HG03108 (cell line): ENCODE measurements at regions not wholly inside any gene's neighbourhood (a gene's known extent, or its start where the extent isn't known, plus 50 kb on each side); places are given as distances from the start of the nearest gene placed in this dataset.

Experiments
- ATAC-seq: cut with Tn5 transposase; IDR thresholded peaks from one replicate; pipeline ENCODE4 v1.9.1; 2021; ENCODE audit warnings: moderate library complexity; ENCODE audit not compliant: unreplicated experiment

DNA sequence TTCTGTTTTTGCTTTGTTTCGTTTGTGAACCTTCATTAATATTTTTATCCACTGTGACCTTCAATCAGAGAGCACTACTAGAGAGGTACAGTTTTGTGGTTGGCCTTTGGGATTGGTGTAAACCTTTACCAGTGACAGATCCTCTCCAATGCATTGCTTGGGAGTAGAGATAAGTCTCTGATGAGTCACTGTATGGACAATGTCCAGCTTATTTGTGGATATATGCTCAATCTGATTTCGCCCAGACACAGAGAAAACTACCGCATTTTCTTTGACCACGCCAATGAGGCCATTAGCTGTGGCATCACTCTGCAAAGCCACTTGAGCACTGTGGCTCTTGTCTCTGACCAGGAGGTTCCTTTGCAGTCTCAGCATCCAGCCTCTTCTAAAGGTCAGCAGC lies 964.7 kb downstream of the TUSC7 start:
- ATAC-seq: no peak

DNA sequence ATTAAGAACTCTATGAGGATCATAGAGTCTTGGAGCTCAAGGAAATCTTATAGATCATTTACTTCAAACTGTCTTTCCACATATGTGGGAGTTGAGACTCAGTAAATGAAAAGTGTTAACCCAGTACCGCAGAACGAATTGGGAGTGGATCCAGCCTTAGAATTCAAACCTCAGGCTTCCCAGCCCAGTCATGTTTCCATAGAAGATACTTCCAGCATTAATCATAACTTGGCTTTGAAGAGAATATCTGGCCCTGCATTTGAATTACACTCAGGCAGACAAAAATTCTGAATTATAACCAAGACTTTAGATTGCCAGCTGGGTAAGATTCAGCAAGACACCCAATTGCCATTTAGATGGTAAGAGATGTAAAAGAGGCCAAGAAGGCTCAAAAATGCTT lies 972.0 kb downstream of the TUSC7 start:
- no peak for ATAC-seq

DNA sequence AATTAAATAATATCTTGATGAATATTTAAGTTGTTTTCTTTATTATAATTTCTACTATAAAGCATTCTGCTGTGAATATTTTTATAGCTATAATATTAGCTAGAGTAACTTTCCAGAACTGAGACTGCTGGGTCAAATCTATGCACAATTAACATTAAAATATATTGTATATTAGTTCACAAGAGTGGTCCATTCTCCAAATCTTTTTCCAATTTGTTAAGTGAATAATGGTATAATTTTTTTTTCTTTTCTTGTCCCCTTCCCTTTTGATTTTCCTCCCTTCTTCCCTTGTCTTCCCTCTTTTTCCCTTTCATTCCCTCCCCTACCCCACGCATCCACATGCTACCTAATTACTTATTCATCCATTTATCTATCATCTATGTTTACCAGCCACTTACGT lies 977.5 kb downstream of the TUSC7 start:
- ATAC-seq: no peak

DNA sequence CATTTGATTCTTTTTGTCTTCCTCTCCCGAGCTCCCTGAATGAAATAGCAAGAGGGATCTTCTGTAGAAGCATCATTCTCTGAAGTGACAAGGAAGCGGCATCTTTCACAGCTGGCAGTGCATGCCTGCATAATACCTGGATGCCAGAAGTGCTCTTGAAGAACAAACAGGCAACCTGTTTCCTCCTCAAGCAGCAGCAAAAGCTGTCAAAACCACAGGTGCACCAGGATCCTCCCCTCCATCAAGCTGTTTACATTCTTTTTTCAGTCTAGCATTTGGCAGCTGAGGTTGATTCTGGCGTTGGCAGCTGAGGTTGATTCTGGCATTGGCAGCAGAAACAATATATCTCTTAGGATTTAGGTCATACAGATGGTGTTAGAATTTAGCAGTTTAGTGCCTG lies 979.0 kb downstream of the TUSC7 start:
- ATAC-seq: no peak

DNA sequence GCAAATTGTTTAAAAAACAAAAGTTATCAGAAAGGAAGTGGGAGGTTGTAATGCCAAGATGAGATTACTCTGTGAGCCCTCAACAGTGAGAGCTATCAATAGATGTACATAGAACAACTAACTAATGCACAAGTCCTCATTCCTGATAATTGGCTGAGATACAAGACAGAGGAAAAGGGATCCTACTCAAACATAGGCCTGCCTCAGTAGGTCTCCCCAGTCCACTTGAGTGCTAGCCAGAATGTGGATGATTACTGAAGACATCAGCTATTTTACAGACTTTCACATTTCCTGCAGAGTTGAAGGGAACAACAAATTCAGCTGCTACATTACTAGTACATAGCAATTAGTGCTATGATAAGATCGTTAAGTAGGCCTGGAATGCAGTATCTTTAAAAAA lies 981.9 kb downstream of the TUSC7 start:
- ATAC-seq: no peak

DNA sequence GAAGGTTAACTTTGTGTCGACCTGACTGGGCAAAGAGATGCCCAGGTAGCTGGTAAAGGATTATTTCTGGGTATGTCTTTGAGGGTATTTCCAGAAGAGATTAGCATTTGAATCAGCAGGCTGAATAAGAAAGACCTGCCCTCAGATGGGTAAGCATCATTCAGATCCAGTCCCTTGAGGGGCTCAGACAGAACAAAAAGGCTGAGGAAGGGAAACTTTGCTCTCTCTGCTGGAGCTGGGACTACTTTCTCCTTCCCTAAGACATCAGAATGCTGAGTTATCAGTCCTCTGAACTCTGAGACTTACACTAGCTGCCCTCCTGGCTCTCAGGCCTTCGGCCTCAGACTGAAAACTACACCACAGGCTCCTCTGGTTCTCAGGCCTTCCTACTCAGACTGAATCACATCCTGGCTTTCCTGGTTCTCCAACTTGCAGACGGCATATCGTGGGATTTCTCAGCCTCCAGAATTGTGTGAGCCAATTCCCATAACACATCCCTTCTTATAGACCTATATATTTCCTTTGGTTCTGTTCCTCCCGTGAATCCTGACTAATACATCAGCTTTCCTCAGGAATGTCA lies 982.9 kb downstream of the TUSC7 start:
- ATAC-seq: no peak

DNA sequence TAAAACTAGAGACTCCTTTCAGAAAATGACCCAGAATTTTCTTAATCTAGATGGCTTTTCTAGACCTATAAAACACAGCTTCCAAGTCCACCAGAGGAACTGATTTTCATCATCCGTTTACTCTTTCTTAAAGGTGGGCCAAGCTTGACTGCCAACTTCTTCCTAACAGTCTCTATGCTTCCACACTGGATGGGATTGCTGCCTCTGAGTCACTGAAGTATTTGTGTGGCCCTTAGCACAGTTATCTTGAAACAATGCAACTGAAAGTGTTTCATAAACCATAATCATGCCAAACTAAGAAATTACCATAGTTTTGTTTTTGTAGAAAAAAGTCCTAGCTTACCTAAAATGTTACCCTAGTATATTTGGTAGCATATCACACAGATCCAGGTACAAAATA lies 985.7 kb downstream of the TUSC7 start:
- ATAC-seq: no peak

DNA sequence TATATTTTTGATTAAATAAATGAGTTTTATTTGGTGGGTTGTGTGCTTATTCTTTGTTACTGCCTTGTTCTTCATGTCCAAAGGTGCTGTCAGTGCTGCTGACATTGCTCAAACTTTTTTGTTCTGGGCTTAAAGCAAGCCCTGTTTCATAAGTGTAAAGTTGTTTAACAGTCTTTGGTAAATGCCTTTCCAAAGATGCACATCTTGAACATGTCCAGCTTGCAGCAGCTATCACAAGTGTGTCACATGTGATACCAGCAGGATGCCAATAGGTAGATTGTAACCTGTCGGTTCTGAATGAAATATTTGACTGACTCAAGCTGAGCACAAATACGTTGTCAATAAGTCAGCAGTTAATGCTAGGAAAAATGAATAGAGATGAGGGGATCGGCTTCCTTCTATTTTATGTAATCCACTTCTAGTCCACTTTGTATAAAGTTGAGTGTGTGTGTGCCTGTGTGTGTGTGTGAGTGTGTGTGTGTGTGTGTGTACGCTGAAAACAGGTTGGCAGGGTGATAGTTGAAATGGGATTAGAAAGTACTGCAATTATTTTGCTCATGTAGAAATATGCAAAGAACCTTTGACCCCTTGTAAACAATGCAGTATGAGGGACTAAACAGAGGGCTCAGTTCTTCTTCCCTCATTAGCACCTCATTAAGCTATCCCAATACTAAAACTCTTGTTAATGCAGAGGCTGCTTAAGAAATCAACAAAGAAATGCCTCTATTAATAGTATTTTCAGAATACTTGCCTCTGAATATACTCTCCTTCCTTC lies 986.5 kb downstream of the TUSC7 start:
- ATAC-seq: no peak

DNA sequence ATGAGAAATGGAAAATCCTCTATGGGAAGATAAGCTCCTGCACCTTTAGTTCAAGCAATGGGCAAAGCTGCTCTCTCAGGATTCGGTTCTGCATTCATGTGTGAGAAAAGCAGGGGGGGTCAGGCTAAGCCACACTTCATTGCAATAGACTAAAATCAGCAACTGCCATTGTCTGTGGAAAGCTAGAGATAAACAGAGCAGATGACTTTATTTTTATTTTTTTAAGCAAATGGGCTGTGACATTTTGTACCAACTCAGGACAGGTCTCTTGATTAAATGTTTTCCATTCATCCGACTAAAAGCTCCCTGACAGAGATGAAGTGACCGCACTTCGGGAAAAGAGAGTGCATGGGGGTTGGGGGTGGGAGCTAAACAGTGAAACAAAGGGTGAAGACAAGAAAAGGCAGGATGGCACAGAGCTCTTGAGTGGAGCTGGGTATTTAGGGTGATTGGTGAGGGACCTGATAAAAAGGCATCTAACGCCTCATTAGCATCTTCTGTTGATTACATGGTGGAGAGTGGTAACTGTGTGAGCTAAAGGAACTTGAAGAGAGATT lies 987.4 kb downstream of the TUSC7 start:
- ATAC-seq: no peak

DNA sequence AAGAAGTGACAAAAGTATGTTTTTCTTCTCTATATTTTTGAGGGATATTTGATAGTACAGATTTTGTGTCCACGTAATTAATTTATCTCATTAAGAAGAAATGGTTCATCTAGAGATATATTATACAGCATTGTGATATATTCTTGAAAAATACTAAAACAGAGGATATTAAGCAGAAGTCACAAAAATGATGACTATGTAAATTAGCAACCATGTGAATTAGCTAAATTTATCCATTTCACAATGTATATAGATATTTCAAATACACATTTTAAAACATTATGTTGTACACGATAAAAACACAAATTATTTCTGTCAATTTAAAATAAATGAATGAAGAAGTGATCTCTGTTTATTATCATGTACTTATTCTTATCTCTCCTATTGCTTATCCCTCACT lies 989.5 kb downstream of the TUSC7 start:
- ATAC-seq: no peak

DNA sequence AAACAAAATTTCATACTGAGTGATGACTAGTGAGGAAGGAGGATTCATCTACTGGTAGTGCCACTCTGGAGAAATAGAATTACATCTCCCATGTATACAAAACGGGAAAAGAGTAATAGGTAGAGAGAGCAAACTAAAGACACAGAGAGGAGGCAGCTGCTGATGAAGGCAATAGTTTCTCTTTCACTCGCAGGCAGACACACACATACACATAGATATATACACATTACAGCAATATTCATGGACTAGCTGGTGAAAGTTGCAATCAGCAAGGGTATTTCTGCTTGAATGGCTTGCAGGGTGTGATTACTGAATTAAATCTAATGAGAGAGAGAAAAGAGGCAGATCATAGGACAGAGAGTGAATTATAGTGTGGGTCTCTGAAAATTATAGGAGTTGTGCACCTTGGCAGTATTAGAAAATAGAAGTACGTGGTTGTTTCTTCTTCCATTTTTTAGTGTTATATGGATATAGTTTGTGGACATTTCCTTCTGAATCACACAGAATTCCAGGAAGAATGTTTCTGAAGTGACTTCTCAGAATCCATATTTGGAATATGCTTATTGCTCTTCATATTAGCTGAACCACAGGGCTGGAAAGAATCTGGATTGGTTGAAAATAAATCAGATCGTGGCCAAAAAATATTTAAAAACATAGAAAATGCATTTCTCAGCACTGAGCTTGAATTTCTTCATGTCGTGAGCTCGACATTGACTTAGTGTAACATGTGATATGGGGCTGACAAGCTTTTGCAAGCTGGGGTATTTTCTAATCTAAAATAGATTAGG lies 991.2 kb downstream of the TUSC7 start:
- no peak for ATAC-seq

DNA sequence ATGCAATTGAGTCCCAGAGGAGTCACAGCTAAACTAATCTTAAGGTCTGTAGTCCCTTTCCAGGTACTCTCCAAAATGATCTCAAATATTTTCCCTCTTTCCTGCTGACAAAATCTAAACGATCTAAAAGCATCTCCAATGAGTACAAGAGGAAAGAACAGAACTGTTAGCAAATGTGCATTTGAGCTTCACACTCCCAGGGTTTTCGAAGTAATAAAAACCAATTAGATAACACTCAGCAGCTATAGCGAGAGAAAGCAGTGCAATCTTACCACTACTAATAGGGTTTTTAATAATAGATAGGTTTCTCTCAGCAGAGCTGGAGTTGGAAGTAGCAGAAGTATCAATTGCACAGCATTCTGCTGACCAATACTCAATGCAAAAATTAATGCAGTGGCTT lies 995.4 kb downstream of the TUSC7 start:
- no peak for ATAC-seq

DNA sequence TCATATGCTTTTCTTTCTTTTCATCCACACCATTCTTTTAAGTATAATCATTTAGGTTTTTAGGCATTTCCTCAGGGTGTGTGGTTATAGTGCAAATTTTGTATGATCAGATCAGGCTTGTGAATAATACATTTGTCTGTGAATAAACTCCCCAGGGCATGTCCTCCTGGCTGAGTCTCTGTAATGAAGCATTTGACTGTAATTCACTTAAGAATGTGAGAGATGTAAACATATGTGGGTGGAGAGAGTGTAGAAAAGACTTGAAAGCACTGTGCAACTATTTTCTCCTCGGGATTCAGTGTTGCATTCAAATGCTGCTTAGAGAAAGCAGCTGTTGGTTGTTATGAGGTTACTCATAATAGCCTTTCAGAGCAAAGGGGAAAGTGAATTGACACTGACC lies 996.5 kb downstream of the TUSC7 start:
- ATAC-seq: no peak

DNA sequence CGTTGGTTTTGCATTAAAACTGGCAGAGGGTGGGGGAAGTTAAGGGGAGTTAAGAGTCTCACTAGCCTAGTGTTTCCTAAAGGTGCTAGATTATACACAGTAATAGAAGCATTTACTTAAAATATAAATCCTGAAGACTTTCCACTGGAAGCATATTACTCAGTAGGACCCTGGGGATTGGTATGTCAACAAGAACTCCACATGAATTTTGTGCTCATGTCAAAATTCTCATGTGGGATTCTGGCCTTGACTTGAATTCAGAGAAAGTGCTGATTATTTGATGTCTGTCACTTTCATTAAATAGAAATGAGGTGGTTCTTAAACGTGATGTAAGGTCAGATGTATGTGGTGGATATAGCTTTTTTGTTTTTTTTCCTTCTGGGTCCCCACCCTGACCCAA lies 997.2 kb downstream of the TUSC7 start:
- ATAC-seq: no peak

DNA sequence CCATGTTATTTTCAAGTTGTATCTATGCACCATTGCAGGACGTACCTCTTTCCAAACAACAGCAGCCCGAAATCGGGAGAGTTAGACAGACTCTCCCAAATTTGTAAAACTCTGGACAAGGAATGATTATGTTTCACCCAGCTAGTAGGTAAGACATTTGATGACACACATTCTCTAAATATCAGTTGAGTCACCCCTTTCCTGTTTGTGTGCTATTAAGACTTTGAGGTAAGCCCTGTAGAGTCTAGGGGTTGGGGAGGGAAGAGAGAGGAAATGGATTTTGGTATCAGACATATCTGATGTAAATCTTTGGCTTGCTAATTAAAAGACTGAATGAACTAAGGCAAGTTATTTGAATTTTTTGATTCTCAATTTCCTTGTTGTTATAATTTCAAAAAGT lies 999.0 kb downstream of the TUSC7 start:
- ATAC-seq: no peak

DNA sequence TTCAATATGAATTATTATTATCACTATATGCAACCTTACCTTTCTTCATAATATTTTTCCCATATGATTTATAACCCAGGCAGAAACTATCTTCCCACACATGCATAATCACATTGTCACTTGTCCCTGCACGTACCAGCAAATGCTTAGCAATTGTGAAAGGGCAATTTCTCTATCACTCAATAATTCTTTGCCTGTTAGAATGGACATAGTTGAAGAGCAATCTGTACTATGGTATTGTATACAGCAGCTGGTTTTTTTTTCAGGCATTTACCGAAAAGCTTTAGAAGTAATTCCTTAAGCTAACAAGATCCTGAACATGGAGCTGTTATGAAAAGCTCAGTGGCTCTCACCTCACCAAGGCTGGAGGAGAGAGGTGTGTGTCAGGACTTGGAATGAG lies 999.5 kb downstream of the TUSC7 start:
- no peak for ATAC-seq

DNA sequence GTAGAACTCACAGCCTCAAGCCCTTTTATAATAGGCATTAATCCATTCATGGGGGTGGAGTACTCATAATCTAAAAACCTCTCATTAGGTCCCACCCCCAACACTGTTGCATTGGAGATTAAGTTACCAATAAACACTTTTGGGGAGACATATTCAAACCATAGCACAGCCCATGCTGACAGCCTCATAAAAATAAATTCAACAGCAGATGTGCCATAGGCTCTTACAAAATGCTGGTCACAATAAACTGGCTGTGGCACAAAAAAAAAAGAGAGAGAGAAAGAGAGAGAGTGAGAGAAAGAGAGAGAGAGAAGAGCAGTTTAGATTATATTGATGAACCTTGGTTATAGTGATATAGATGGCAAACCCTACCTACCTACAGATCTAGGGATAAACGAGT lies 1000.9 kb downstream of the TUSC7 start:
- no peak for ATAC-seq

DNA sequence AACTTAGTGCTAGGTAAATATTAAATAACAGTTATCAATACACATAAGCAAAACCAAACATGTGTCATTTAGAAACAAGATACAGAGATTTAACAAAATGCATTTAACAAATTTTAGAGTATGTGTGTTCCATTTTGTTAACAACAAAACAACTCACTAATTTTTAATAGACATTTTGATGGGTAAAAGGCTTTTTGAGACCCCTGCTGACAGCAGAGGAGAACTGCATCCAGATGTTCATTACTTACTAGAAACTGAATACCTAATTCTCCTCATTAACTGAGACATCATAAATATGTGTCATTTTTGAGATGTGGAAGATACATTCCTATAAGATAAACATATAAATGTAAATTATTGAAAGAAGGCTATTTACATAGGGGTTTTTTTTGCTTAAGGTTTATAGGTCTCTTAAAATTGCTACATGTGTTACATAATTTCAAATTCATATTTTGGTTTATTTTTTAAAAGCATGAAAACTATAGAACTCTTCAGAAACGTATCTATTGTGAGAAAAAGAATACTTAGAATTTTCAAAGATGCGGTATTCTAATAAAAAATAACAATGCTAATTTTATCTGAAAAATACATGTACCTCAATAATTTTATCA lies 1009.8 kb downstream of the TUSC7 start:
- no peak for ATAC-seq

DNA sequence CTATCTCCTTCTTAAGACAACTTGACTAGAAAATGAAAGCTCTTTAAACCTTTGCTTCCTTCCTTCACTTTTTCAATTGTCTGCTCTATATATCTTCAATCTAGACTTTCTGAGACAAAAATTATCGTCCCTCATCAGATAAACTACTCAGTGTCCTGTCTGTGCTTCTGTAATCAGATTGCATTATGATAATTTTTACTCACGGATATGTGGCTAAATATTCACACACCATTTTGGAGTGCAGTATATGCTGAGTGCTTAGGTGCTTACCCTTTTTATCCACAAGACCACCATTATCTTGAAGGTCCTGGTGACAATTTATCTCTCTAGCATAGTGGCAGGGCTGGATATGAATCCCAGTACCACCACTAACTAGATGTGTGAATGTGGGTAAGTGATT lies 1012.3 kb downstream of the TUSC7 start:
- ATAC-seq: no peak

DNA sequence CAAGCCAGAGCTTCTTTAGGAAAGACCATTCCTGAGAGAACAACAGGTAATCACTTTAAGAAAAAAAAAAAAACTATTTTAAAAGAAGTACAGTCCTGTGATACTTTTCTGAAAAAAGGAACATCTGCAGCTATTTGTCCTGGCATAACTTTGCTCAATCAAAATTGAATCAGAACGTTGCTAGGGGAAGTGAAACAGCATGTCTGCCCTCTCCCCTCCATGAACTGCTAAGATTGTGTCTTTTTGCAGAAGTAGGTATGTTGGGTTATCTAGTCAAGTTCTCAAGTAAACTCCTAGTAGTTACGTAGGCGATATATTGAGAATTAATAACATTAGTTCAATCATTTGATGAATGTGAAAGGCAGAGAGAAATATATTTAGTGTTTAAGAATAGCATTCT lies 1013.3 kb downstream of the TUSC7 start:
- ATAC-seq: no peak

DNA sequence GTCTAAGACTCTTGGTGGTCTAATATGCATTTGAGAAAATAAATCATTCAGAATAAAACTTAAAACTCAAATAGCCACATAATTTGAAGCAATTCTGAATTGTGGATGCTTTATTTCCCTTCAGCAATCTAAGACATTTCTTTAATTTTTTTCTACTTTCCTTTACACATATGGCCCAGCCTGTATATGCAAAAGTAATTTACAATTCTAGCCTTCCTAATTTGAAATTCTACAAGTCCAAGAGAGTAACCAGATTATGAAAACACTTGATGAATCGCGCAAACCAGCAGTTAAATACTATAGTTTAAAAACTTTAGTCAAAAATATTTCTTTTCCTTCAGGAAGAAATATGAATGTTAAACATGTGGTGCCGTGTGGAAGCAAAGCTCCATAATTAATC lies 1014.2 kb downstream of the TUSC7 start:
- no peak for ATAC-seq

DNA sequence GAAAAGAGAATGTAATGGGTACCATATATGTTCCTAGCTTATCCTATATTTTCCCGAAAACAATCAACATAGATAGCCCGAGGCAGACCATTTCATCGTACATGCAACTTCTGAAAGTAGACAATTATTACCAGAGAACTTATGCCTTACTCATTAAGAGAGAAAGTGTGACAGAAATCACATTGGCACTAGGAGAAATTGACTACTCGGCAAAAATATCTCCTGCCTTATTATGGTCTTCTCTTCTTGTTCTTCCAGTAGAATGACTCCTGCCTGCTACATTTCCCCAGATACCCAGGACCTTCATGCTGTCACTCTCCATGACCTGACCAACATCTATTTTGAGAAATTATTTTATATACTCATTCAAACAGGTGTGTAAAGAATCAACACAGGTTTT lies 1015.7 kb downstream of the TUSC7 start:
- ATAC-seq: no peak
